A549 (cell line): ENCODE measurements at regions not wholly inside any gene's neighbourhood (a gene's known extent, or its start where the extent isn't known, plus 50 kb on each side); places are given as distances from the start of the nearest gene placed in this dataset.

Experiments used
- ATAC-seq, 2 experiments: fragments of 200-7000 bp in 1 of 2; fragments of >200 bp in 1 of 2; cut with Nextera tagmentation in 1 of 2; cut with Tn5 transposase in 1 of 2; 3 replicates each; pipeline versions ENCODE4 v1.8.0 to v1.9.1; 2018 to 2020; ENCODE audit warnings: mild to moderate bottlenecking in 1 of 2, moderate library complexity in 1 of 2
- CTCF ChIA-PET: fragments of 300-600 bp; sonication (Branson Sonifier 250); formaldehyde crosslinking; extraction: SDS; loops from one replicate; lab custom pipeline; 2021; ENCODE audit warnings: antibody characterized with exemption, inconsistent platforms; lab: Yijun Ruan, JAX
- POLR2A ChIA-PET: fragments of 350-600 bp; formaldehyde crosslinking; extraction: SDS; loops from one replicate; lab custom pipeline; 2021; ENCODE audit warnings: antibody characterized with exemption, inconsistent platforms; lab: Yijun Ruan, JAX
- DNase-seq, 2 experiments: peaks; one replicate each; pipeline versions ENCODE4 v3.0.0 to v3.0.0-alpha.2; 2011 to 2016; ENCODE audit warnings: low read depth in 1 of 2, low spot score in 1 of 2
- FAIRE-seq: peaks from 2 replicates; lab custom pipeline; 2011; peaks lifted over from hg19 to GRCh38; lab: Jason Lieb, UNC
- H3K27ac ChIP-seq, 2 experiments: fragments of >200 bp; sonication (Bioruptor Twin); formaldehyde crosslinking; 3 replicates each; pipeline ENCODE4 v1.5.1; 2016 to 2017
- H3K4me1 ChIP-seq: fragments of >200 bp; sonication (Bioruptor Twin); formaldehyde crosslinking; 3 replicates; pipeline ENCODE4 v1.6.1; 2016
- H3K4me2 ChIP-seq: fragments of >200 bp; sonication (Bioruptor Twin); formaldehyde crosslinking; 3 replicates; pipeline ENCODE4 v1.6.1; 2016
- H3K4me3 ChIP-seq: fragments of >200 bp; sonication (Bioruptor Twin); formaldehyde crosslinking; 3 replicates; pipeline ENCODE4 v1.5.1; 2016
- H3K9me3 ChIP-seq: fragments of >200 bp; sonication (Bioruptor Twin); formaldehyde crosslinking; 3 replicates; pipeline ENCODE4 v1.6.1; 2016
- EHF ChIP-seq: fragments of 250-450 bp; sonication (Bioruptor Pico); IDR thresholded peaks from 2 replicates; pipeline ENCODE4 v1.5.0; 2020; ENCODE audit warnings: mild to moderate bottlenecking
- EHMT2 ChIP-seq: fragments of 200-600 bp; sonication (generic); IDR thresholded peaks from 2 replicates; pipeline ENCODE4 v1.6.1; 2016; ENCODE audit warnings: antibody characterized with exemption, low read depth, mild to moderate bottlenecking, moderate library complexity
- EP300 ChIP-seq, 2 experiments: fragments of >200 bp; sonication (Bioruptor Twin); formaldehyde crosslinking; IDR thresholded peaks; 2 replicates in 1 of 2; 3 replicates in 1 of 2; pipeline ENCODE4 v1.6.1; 2016 to 2017
- JUN ChIP-seq, 2 experiments: fragments of >200 bp; sonication (Bioruptor Twin); formaldehyde crosslinking; IDR thresholded peaks; 2 replicates in 1 of 2; 3 replicates in 1 of 2; pipeline ENCODE4 v1.6.1; 2016 to 2017
- KDM1A ChIP-seq: fragments of 200-600 bp; sonication (generic); IDR thresholded peaks from 2 replicates; pipeline ENCODE4 v1.6.1; 2016; ENCODE audit warnings: low read depth, mild to moderate bottlenecking
- KDM5A ChIP-seq: fragments of 200-600 bp; sonication (generic); IDR thresholded peaks from 2 replicates; pipeline ENCODE4 v1.6.1; 2016; ENCODE audit warnings: antibody characterized with exemption, mild to moderate bottlenecking
- MYC ChIP-seq: IDR thresholded peaks from 2 replicates; pipeline ENCODE4 v1.6.1; 2012; ENCODE audit warnings: mild to moderate bottlenecking, inconsistent platforms, low read length, improper control_type of control experiment, borderline replicate concordance
- NPAS2 ChIP-seq: fragments of 250-450 bp; sonication (Bioruptor Pico); IDR thresholded peaks from 2 replicates; pipeline ENCODE4 v1.8.0; 2022; ENCODE audit warnings: mild to moderate bottlenecking, moderate library complexity, borderline replicate concordance
- NR3C1 ChIP-seq: fragments of >200 bp; sonication (Bioruptor Twin); formaldehyde crosslinking; IDR thresholded peaks from 3 replicates; pipeline ENCODE4 v1.6.1; 2017
- POLR2AphosphoS2 ChIP-seq: conservative IDR thresholded peaks from 2 replicates; pipeline ENCODE4 v1.6.1; 2012; ENCODE audit warnings: low read length, improper control_type of control experiment, inconsistent platforms
- RARB ChIP-seq: fragments of 250-450 bp; sonication (Bioruptor Pico); IDR thresholded peaks from 2 replicates; pipeline ENCODE4 v1.8.0; 2021; ENCODE audit warnings: mild to moderate bottlenecking, moderate library complexity
- RCOR1 ChIP-seq: fragments of 150-350 bp; IDR thresholded peaks from 2 replicates; pipeline ENCODE4 v1.6.1; 2014; ENCODE audit warnings: antibody characterized with exemption, low read length, low read depth
- RFX5 ChIP-seq: fragments of 450-650 bp; IDR thresholded peaks from 2 replicates; pipeline ENCODE4 v1.7.1; 2014; ENCODE audit warnings: antibody characterized with exemption, mild to moderate bottlenecking, moderate library complexity
- SMC3 ChIP-seq: fragments of >200 bp; sonication (Bioruptor Twin); formaldehyde crosslinking; IDR thresholded peaks from 3 replicates; pipeline ENCODE4 v1.6.1; 2018; ENCODE audit warnings: inconsistent platforms
- TP53 ChIP-seq: fragments of 250-450 bp; sonication (Bioruptor Pico); IDR thresholded peaks from 2 replicates; pipeline ENCODE4 v1.5.0; 2021; ENCODE audit warnings: mild to moderate bottlenecking, moderate library complexity
- ZC3H11A ChIP-seq: fragments of 450-650 bp; IDR thresholded peaks from 2 replicates; pipeline ENCODE4 v1.6.1; 2014; ENCODE audit warnings: antibody characterized with exemption, mild to moderate bottlenecking
- ZFP36 ChIP-seq: fragments of 450-650 bp; IDR thresholded peaks from 2 replicates; pipeline ENCODE4 v1.6.1; 2014; ENCODE audit warnings: borderline replicate concordance; ENCODE audit not compliant: partially characterized antibody
- WGBS: methylation state at CpG from one replicate; pipeline ENCODE4 v1.1.6; 2017; ENCODE audit errors: missing lambda C conversion rate; 5-methylcytosine and 5-hydroxymethylcytosine counted together
- TF ChIP-seq, protein P1 (sequence below): fragments of 250-450 bp; sonication (Bioruptor Pico); IDR thresholded peaks from 2 replicates; pipeline ENCODE4 v1.5.0; 2021; ENCODE audit warnings: mild to moderate bottlenecking, moderate library complexity, borderline replicate concordance
- TF ChIP-seq, protein P2 (sequence below): fragments of >200 bp; sonication (Bioruptor Twin); formaldehyde crosslinking; IDR thresholded peaks from 2 replicates; pipeline ENCODE4 v1.6.1; 2016
- TF ChIP-seq, protein P3 (sequence below): IDR thresholded peaks from 2 replicates; pipeline ENCODE4 v1.6.1; 2012
- TF ChIP-seq, protein P4 (sequence below): fragments of 150-350 bp; IDR thresholded peaks from 2 replicates; pipeline ENCODE4 v1.6.1; 2014; ENCODE audit warnings: low read depth, mild to moderate bottlenecking, low read length
- TF ChIP-seq, protein P5 (sequence below): fragments of 450-650 bp; IDR thresholded peaks from 2 replicates; pipeline ENCODE4 v1.6.1; 2014; ENCODE audit warnings: antibody characterized with exemption
- TF ChIP-seq, protein P6 (sequence below): IDR thresholded peaks from 2 replicates; pipeline ENCODE4 v1.6.1; 2012

DNA sequence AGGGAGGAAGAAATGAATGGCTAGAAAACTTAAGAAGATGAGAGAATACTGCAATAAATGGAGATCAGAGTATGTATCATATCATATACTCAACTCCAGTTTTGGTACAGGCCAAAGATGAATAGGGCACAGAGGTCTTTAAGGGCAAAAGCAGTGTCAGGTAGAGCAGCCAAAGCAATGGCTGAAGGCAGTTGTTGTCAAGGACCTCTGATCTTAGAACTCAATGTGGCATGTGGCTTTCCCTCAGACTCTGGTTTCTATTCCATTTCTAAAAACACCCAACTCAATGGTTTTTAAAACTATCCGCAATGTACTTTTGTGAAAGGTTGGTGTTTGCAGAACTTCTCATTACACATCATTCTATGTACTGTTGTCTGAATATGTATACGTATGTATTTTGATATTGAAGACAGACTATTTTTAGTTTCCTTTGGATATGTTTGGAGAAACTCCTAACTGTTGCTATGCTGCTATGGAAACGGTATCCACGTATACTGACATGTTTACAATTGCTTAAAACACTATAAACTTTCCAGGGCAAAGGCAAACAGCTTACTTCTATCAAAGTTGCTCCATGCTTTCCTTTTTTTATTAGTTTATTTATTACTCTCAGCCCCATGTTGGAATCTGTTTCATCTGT lies 58.1 kb upstream of the PELI1 start (continued):
- TF ChIP-seq NPAS2 (CRISPR knock-in tag) = no peak

DNA sequence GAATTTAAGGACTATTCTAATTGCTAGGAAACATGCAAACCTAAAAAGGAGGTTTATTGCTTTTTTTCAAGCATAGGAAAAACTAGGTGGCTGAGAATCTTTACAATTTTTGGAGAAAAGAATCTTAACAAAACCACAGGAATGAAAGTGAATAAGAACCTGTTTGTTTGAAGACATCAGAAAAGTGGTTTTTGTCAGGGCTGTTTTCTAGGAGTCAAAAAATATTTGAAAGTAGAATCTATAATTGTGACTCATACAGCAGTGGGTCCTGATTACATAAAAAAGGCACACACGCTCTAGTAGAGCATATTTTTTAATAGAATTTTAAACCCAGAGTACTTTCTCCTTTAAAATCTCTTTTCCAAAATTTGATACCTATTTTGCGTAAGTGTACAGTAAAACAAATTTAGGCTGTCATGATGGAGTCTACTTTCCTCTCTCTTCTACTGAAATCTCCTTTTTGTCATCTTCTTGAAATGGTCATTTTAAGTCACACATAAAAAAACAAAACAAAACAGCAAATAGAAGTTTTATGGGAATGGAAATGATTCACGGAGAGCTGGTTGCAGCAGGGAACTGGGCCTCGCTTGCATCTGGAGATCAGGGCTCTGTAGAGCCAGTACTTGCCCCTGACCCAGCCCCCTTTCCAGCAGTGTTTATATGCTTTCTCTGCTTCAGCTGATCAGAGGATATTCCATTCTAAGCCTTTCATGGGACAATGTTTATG lies 59.1 kb upstream of the PELI1 start:
- POLR2A ChIA-PET = no interaction called here
- TF ChIP-seq EP300 (IDR thresholded peaks at IDR 0.05) = no peak
- TF ChIP-seq, protein P1, sequence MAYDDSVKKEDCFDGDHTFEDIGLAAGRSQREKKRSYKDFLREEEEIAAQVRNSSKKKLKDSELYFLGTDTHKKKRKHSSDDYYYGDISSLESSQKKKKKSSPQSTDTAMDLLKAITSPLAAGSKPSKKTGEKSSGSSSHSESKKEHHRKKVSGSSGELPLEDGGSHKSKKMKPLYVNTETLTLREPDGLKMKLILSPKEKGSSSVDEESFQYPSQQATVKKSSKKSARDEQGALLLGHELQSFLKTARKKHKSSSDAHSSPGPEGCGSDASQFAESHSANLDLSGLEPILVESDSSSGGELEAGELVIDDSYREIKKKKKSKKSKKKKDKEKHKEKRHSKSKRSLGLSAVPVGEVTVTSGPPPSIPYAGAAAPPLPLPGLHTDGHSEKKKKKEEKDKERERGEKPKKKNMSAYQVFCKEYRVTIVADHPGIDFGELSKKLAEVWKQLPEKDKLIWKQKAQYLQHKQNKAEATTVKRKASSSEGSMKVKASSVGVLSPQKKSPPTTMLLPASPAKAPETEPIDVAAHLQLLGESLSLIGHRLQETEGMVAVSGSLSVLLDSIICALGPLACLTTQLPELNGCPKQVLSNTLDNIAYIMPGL (CRISPR knock-in tag) = no peak
- TF ChIP-seq KDM1A = no peak
- TF ChIP-seq JUN (IDR thresholded peaks at IDR 0.05) = no peak
- TF ChIP-seq EHF (CRISPR knock-in tag) = no peak
- TF ChIP-seq RARB (CRISPR knock-in tag) = no peak
- no peak for TF ChIP-seq SMC3
- TF ChIP-seq ZFP36 = no peak
- TF ChIP-seq, protein P2, sequence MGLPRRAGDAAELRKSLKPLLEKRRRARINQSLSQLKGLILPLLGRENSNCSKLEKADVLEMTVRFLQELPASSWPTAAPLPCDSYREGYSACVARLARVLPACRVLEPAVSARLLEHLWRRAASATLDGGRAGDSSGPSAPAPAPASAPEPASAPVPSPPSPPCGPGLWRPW = no peak
- TF ChIP-seq KDM5A = no peak
- TF ChIP-seq, protein P3, sequence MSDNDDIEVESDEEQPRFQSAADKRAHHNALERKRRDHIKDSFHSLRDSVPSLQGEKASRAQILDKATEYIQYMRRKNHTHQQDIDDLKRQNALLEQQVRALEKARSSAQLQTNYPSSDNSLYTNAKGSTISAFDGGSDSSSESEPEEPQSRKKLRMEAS = no peak
- TF ChIP-seq RFX5 = no peak
- TF ChIP-seq TP53 (CRISPR knock-in tag) = no peak
- TF ChIP-seq, all 56 proteins: peak for 0
- Histone ChIP-seq H3K9me3 (no peaks in the 10 kb centered on the region), H3K27ac (no peak overlapping the region), H3K4me3 (no peak overlapping the region), H3K4me1 (no peaks in the 10 kb centered on the region), H3K4me2 (no peak overlapping the region)
- WGBS = 85% methylated on average over 4 of the region's 4 CpGs
- DNase-seq = no peak
- FAIRE-seq = no peak
- no peak for ATAC-seq
- CTCF ChIA-PET = no interaction called here

DNA sequence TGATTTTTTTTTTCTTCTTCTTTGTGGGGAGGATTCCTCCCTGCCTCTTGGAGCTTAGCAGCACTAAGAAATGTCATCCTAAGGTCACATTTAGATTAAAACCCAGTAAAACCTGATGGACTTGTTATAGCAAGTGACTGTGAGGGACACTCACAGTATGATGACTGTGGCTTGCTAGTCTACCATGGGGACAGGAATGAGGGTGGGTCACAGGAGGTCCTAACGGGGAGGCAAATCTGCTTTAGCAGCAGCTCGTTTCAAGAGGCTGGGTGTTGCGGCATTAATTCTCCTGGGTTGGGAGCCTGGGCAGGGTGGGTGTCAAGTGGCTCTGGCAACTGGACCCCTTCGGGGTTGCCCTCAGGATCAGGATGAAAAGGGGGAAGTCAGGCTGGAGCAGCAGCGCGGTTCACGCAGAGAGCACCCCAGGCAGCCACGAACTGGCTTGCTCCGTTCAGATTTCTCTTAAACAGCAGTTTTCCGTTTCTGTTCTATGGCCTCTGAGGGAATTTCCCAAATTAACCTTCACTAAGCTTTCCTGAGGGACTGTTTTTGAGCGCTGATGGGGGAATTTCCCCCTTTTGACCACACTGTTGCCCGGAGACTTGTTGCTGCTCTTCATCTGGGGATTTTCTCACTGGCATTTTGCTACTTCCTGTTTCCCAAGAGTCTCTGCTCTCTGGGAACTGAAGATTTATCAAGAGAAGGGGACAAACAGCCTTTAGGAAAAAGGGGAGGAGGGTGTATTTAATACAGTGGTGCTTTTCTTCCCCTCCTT lies 59.8 kb upstream of the PELI1 start:
- Histone ChIP-seq H3K27ac (no peak overlapping the region), H3K4me2 (no peak overlapping the region), H3K4me3 (no peak overlapping the region), H3K4me1 (no peaks in the 10 kb centered on the region), H3K9me3 (no peaks in the 10 kb centered on the region)
- POLR2A ChIA-PET = no interaction called here
- CTCF ChIA-PET = interaction anchor here (0.8 to 1.4 kb wide), 2 partner anchors 12 to 22 kb away, joined by 3 read pairs; no protein-coding TSS in a partner anchor
- WGBS = 80% methylated on average over 12 of the region's 12 CpGs
- TF ChIP-seq, protein P4, sequence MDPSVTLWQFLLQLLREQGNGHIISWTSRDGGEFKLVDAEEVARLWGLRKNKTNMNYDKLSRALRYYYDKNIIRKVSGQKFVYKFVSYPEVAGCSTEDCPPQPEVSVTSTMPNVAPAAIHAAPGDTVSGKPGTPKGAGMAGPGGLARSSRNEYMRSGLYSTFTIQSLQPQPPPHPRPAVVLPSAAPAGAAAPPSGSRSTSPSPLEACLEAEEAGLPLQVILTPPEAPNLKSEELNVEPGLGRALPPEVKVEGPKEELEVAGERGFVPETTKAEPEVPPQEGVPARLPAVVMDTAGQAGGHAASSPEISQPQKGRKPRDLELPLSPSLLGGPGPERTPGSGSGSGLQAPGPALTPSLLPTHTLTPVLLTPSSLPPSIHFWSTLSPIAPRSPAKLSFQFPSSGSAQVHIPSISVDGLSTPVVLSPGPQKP = no peak
- TF ChIP-seq, protein P5, sequence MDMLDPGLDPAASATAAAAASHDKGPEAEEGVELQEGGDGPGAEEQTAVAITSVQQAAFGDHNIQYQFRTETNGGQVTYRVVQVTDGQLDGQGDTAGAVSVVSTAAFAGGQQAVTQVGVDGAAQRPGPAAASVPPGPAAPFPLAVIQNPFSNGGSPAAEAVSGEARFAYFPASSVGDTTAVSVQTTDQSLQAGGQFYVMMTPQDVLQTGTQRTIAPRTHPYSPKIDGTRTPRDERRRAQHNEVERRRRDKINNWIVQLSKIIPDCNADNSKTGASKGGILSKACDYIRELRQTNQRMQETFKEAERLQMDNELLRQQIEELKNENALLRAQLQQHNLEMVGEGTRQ = no peak
- TF ChIP-seq MYC (no peak), POLR2AphosphoS2 (no peak), RCOR1 (no peak), ZC3H11A (no peak), EHMT2 (no peak), NR3C1 (no peak)
- TF ChIP-seq, protein P6, sequence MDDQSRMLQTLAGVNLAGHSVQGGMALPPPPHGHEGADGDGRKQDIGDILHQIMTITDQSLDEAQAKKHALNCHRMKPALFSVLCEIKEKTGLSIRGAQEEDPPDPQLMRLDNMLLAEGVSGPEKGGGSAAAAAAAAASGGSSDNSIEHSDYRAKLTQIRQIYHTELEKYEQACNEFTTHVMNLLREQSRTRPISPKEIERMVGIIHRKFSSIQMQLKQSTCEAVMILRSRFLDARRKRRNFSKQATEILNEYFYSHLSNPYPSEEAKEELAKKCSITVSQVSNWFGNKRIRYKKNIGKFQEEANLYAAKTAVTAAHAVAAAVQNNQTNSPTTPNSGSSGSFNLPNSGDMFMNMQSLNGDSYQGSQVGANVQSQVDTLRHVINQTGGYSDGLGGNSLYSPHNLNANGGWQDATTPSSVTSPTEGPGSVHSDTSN = no peak
- TF ChIP-seq, all 56 proteins: peak for 0
- DNase-seq = no peak
- ATAC-seq = no peak
- no peak for FAIRE-seq
